GM21723 (cell line): ENCODE measurements at regions not wholly inside any gene's neighbourhood (a gene's known extent, or its start where the extent isn't known, plus 50 kb on each side); places are given as distances from the start of the nearest gene placed in this dataset.

Source experiments
- ATAC-seq: cut with Tn5 transposase; IDR thresholded peaks from one replicate; pipeline ENCODE4 v1.9.1; 2021; ENCODE audit warnings: mild to moderate bottlenecking, moderate library complexity; ENCODE audit not compliant: unreplicated experiment

GRCh38 chr20:59547596-59547995, 56.7 kb upstream of the PHACTR3 start:
- no peak for ATAC-seq
